HFFc6 (cell line): ENCODE measurements at regions not wholly inside any gene's neighbourhood (a gene's known extent, or its start where the extent isn't known, plus 50 kb on each side); places are given as distances from the start of the nearest gene placed in this dataset.
"Not testable (repeated sequence)": the region's sequence is repeated elsewhere in the genome, so short reads cannot be mapped to it uniquely, and the experiment has no call there.

Experiments used
- DNase-seq: peaks from one replicate; pipeline ENCODE4 v3.0.0-alpha.2; 2018
- H3K27ac Mint-ChIP-seq: 2 replicates; pipeline ENCODE4 v1.8.0; 2020; ENCODE audit warnings: mild to moderate bottlenecking, mixed read lengths
- H3K27me3 Mint-ChIP-seq: 2 replicates; pipeline ENCODE4 v1.8.0; 2021; ENCODE audit warnings: mild to moderate bottlenecking, moderate library complexity, mixed read lengths; ENCODE audit not compliant: insufficient read depth
- H3K36me3 Mint-ChIP-seq: 2 replicates; pipeline ENCODE4 v1.8.0; 2021; ENCODE audit warnings: low read depth, mixed read lengths
- H3K4me1 Mint-ChIP-seq: 2 replicates; pipeline ENCODE4 v1.8.0; 2020; ENCODE audit warnings: low read depth, mixed read lengths
- H3K4me3 Mint-ChIP-seq: 2 replicates; pipeline ENCODE4 v1.8.0; 2020; ENCODE audit warnings: mild to moderate bottlenecking, moderate library complexity, mixed read lengths
- H3K9me3 Mint-ChIP-seq: 2 replicates; pipeline ENCODE4 v1.8.0; 2020; ENCODE audit warnings: mild to moderate bottlenecking, mixed read lengths
- TF ChIP-seq, protein P1 (sequence below): fragments of 200-600 bp; sonication (generic); IDR thresholded peaks from 2 replicates; pipeline ENCODE4 v1.5.0; 2021; ENCODE audit warnings: antibody characterized with exemption, mild to moderate bottlenecking

DNA sequence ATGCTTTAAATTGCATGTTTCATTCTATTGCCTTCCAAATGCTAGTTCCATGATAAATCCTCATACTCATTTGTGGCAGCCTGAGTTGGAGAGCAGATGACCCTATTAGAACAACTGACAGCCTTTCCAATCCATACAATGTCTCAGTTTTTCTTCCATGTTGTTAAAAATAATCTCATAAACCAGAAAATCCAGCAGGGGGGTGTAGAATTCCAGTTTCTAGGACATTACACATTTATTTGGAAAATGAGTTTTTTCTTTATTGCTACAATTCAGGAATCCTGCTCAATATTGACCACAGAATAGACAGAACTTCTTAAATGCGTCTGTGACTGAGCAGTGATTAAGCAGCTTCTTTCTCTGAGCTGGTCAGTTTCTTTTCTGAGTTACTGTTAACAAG lies 174.2 kb upstream of the ATP10A start:
- no peak for DNase-seq
- Mint-ChIP-seq H3K9me3 (no peaks in the 10 kb centered on the region), H3K27me3 (peaks cover 17% of the 10 kb centered on the region), H3K36me3 (no peaks in the 10 kb centered on the region), H3K4me1 (no peaks in the 10 kb centered on the region), H3K27ac (no peak overlapping the region), H3K4me3 (no peak overlapping the region)
- TF ChIP-seq, protein P1, sequence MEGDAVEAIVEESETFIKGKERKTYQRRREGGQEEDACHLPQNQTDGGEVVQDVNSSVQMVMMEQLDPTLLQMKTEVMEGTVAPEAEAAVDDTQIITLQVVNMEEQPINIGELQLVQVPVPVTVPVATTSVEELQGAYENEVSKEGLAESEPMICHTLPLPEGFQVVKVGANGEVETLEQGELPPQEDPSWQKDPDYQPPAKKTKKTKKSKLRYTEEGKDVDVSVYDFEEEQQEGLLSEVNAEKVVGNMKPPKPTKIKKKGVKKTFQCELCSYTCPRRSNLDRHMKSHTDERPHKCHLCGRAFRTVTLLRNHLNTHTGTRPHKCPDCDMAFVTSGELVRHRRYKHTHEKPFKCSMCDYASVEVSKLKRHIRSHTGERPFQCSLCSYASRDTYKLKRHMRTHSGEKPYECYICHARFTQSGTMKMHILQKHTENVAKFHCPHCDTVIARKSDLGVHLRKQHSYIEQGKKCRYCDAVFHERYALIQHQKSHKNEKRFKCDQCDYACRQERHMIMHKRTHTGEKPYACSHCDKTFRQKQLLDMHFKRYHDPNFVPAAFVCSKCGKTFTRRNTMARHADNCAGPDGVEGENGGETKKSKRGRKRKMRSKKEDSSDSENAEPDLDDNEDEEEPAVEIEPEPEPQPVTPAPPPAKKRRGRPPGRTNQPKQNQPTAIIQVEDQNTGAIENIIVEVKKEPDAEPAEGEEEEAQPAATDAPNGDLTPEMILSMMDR: peak; percentile 72

DNA sequence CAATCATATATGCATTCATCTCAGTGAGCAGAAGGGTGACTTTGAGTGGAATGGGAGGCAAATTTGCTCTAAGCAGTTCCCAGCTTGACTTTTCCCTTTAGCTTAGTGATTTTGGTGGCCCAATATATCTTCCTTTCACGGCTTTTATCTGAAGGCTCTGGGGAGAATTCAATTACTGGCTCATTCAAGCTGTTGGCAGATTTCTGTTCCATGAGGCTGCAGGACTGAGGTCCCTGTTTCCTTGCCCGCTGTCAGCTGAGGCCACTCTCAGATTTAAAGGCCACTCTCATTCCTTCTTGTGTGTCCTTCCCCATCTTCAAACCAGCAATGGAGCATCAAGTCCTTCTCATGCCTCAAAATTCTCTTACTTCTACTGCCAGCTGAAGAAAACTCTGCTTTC lies 170.4 kb upstream of the ATP10A start:
- Mint-ChIP-seq H3K27ac (no peak overlapping the region), H3K4me1 (peaks cover 10% of the 10 kb centered on the region), H3K9me3 (no peaks in the 10 kb centered on the region), H3K27me3 (peaks cover 20% of the 10 kb centered on the region), H3K4me3 (no peak overlapping the region), H3K36me3 (no peaks in the 10 kb centered on the region)
- no peak for DNase-seq
- TF ChIP-seq, protein P1: no peak

DNA sequence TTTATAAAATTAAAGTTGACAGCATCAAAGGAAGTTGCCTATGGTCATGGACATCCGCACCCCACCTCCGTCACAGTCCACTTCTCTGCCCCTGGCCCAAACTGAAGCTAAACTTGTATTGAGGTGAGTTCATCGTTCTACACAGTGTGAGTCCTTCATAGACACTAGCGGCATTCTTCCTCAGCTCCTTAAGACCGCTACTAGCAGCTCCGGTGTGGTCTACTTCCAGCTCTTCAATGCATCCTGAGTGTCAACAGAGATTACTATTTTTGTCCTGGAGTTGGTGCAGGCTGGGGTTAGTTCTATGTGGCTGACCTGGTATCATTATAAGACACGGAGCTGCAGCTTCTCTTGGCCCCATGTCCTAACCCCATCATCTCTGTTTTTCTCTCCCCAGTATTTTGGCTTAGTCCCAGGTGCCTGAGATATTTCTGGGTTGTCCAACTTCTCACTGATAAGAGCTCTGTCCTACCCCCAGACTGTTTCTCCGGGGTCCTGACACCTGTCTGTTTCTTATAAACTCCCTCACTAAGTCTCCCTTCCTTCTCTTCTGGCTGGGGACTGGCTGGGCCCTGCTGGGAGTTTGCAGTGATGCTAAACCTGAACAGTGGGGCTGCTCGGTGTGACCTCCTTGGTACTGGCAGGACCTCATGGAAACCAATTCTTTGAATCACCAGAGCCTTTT lies 169.2 kb upstream of the ATP10A start:
- Mint-ChIP-seq H3K27ac (no peak overlapping the region), H3K4me1 (peaks cover 18% of the 10 kb centered on the region), H3K27me3 (peaks cover 19% of the 10 kb centered on the region), H3K36me3 (no peaks in the 10 kb centered on the region), H3K4me3 (no peak overlapping the region), H3K9me3 (no peaks in the 10 kb centered on the region)
- TF ChIP-seq, protein P1: no peak
- DNase-seq: no peak

DNA sequence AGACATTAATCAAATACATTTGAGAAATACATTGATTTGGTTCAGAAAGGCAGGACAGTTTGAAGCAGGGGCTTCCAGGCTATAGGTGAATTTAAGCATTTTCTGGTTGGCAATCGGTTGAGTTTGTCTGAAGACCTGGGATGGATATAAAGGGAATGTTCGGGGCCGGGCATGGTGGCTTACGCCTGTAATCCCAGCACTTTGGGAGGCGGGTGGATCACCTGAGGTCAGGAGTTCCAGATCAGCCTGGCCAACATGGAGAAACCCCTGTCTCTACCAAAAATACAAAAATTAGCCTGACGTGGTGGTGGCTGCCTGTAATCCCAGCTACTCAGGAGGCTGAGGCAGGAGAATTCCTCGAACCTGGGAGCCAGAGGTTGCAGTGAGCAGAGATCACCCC lies 166.5 kb upstream of the ATP10A start:
- not testable (repeated sequence) for DNase-seq, H3K9me3 Mint-ChIP-seq, H3K36me3 Mint-ChIP-seq, H3K27ac Mint-ChIP-seq, H3K4me3 Mint-ChIP-seq
- Mint-ChIP-seq H3K27me3 (peaks cover 24% of the 10 kb centered on the region), H3K4me1 (peaks cover 25% of the 10 kb centered on the region)

DNA sequence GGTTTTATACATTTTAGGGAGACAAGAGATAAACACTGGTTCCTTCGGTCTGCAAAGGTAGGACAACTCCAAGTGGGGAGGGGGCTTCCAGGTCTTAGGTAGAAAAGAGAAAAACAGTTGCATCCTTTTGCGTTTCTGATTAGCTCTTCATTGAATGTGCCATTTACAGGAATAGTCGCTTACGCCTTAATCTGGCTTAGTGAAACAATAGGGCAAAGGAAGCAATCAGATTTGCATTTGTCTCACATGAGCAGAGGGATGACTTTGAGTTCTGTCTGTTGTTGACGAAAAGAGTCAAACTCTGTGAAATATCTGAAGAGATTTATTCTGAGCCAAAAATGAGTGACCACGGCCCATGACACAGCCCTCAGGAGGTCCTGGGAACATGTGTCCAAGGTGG lies 166.0 kb upstream of the ATP10A start:
- DNase-seq: no peak
- TF ChIP-seq, protein P1: no peak
- no peak overlapping the region for H3K4me3 Mint-ChIP-seq
- no peak overlapping the region for H3K27ac Mint-ChIP-seq
- peaks cover 25% of the 10 kb centered on the region for H3K4me1 Mint-ChIP-seq
- H3K9me3 Mint-ChIP-seq: no peaks in the 10 kb centered on the region
- no peaks in the 10 kb centered on the region for H3K36me3 Mint-ChIP-seq
- H3K27me3 Mint-ChIP-seq: peaks cover 22% of the 10 kb centered on the region

DNA sequence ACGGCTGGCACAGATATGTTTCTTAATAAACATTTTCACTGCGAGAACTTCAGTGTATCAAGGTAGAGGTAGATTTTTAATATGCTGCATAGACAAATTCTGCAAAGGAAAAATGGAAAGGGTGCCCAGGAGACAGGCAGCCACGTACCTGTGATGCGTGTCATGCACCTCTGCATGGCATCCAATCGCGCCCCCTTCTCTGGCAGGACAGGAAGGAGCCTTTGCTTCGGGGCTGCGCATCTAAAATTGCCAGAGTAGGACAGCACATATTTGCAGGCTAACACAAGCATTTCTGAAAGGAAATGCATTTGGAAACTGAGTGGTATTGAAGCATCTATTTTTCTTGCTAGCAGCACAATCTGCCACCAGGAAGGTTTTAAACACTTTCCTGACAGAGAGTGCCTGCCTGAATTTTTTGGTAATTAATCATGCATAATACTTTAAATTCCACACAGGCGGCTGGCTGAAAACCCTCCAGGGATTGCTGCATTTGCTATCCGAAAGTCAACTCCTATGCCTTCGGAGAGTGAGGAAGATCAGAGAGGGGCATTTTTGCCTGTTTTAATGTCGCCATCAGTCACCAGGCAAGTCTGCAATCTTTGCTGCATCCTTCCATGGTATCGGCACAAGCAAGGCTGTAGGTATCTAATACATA lies 165.1 kb upstream of the ATP10A start:
- peak; percentile 50 for DNase-seq
- H3K27ac Mint-ChIP-seq: no peak overlapping the region
- H3K4me3 Mint-ChIP-seq: peak overlapping the region; percentile 58
- no peaks in the 10 kb centered on the region for H3K9me3 Mint-ChIP-seq
- no peaks in the 10 kb centered on the region for H3K36me3 Mint-ChIP-seq
- H3K4me1 Mint-ChIP-seq: peaks cover 25% of the 10 kb centered on the region
- TF ChIP-seq, protein P1: no peak
- H3K27me3 Mint-ChIP-seq: peaks cover 21% of the 10 kb centered on the region

DNA sequence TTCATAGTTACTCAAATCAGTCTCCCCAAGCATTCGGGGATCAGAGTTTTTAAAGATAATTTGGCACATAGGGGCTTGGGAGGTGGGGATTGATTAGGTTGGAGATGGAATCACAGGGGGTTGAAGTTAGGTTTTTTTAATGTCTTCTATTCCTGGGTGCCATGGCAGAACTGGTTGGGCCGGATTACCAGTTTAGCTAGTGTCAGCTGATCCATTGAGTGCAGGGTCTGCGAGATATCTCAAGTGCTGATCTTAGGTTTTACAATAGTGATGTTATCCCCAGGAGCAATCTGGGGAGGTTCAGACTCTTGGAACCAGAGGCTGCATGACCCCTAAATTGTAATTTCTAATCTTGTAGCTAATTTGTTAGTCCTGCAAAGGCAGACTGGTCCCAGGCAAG lies 163.5 kb upstream of the ATP10A start:
- H3K4me3 Mint-ChIP-seq, H3K27me3 Mint-ChIP-seq, H3K9me3 Mint-ChIP-seq, H3K27ac Mint-ChIP-seq, DNase-seq, H3K36me3 Mint-ChIP-seq: not testable (repeated sequence)
- H3K4me1 Mint-ChIP-seq: peaks cover 25% of the 10 kb centered on the region
